Hindlimb muscle (tissue), 1 donor: ENCODE measurements at regions not wholly inside any gene's neighbourhood (a gene's known extent, or its start where the extent isn't known, plus 50 kb on each side); places are given as distances from the start of the nearest gene placed in this dataset.

ENCODE experiments used
- DNase-seq: peaks from one replicate; pipeline ENCODE4 v3.0.0-alpha.2; 2013

GRCh38 chr5:68380078-68380477, 164.5 kb downstream of the PIK3R1 start:
- DNase-seq, result no peak

GRCh38 chr5:68381060-68381459, 165.5 kb downstream of the PIK3R1 start:
- no peak for DNase-seq

GRCh38 chr5:68381909-68382308, 166.4 kb downstream of the PIK3R1 start:
- no peak for DNase-seq

GRCh38 chr5:68382640-68383039, 167.1 kb downstream of the PIK3R1 start:
- no peak for DNase-seq

- DNase-seq, result no peak
Observed at GRCh38 chr5:68383888-68384310, 168.3 kb downstream of the PIK3R1 start.

GRCh38 chr5:68384936-68385594, 169.5 kb downstream of the PIK3R1 start:
- no peak for DNase-seq

- DNase-seq, result no peak
Observed at GRCh38 chr5:68385936-68386335, 170.4 kb downstream of the PIK3R1 start.

- DNase-seq, result no peak
Observed at GRCh38 chr5:68387074-68387796, 171.7 kb downstream of the PIK3R1 start.

- DNase-seq, result no peak
Observed at GRCh38 chr5:68389618-68390017, 174.1 kb downstream of the PIK3R1 start.

GRCh38 chr5:68392617-68393016, 177.1 kb downstream of the PIK3R1 start:
- no peak for DNase-seq

GRCh38 chr5:68395302-68395701, 179.7 kb downstream of the PIK3R1 start:
- no peak for DNase-seq

GRCh38 chr5:68395926-68396511, 180.5 kb downstream of the PIK3R1 start:
- no peak for DNase-seq

- no peak for DNase-seq
Observed at GRCh38 chr5:68396722-68397121, 181.2 kb downstream of the PIK3R1 start.

- DNase-seq, result no peak
Observed at GRCh38 chr5:68398146-68398812, 182.7 kb downstream of the PIK3R1 start.

GRCh38 chr5:68403301-68403700, 187.7 kb downstream of the PIK3R1 start:
- no peak for DNase-seq

- no peak for DNase-seq
Observed at GRCh38 chr5:68404246-68404645, 188.7 kb downstream of the PIK3R1 start.

GRCh38 chr5:68405026-68405684, 189.6 kb downstream of the PIK3R1 start:
- no peak for DNase-seq

- DNase-seq, result no peak
Observed at GRCh38 chr5:68405784-68406743, 190.5 kb downstream of the PIK3R1 start.

GRCh38 chr5:68406767-68407241, 191.2 kb downstream of the PIK3R1 start:
- no peak for DNase-seq

GRCh38 chr5:68407311-68408239, 192.0 kb downstream of the PIK3R1 start:
- DNase-seq, result no peak
